Transverse colon (tissue), 4 donors: ENCODE measurements at regions not wholly inside any gene's neighbourhood (a gene's known extent, or its start where the extent isn't known, plus 50 kb on each side); places are given as distances from the start of the nearest gene placed in this dataset.

Source experiments
- DNase-seq: peaks from one replicate; pipeline ENCODE4 v3.0.0-alpha.2; 2019
- H3K27ac ChIP-seq, 4 donors: fragments of 200-600 bp; sonication (generic); 2 replicates each; pipeline ENCODE4 v1.5.1; 2016 to 2018; ENCODE audit warnings: inconsistent platforms in 4 of 4
- H3K27me3 ChIP-seq: fragments of 200-600 bp; sonication (generic); 2 replicates; pipeline ENCODE4 v1.5.1; 2017; ENCODE audit warnings: inconsistent platforms
- H3K36me3 ChIP-seq, 4 donors: fragments of 200-600 bp; sonication (generic); 2 replicates each; pipeline ENCODE4 v1.5.1; 2017 to 2019; ENCODE audit warnings: inconsistent platforms in 4 of 4
- H3K4me1 ChIP-seq, 4 donors: fragments of 200-600 bp; sonication (generic); 2 replicates each; pipeline ENCODE4 v1.5.1; 2017 to 2020; ENCODE audit warnings: inconsistent platforms in 4 of 4
- H3K4me3 ChIP-seq, 4 donors: fragments of 200-600 bp; sonication (generic); 1 replicate in 1 of 4; 2 replicates in 3 of 4; pipeline versions ENCODE4 v1.5.1 to v1.6.1; 2017 to 2019; ENCODE audit warnings: inconsistent platforms in 4 of 4
- H3K9me3 ChIP-seq, 2 donors: fragments of 200-600 bp; sonication (generic); 2 replicates each; pipeline ENCODE4 v1.5.1; 2017 to 2019; ENCODE audit warnings: inconsistent platforms in 2 of 2
- EP300 ChIP-seq: sonication (generic); formaldehyde crosslinking; IDR thresholded peaks from one replicate; pipeline ENCODE4 v1.6.1; 2017; ENCODE audit warnings: antibody characterized with exemption, low read depth
- POLR2A ChIP-seq: fragments of 450-650 bp; IDR thresholded peaks from one replicate; pipeline ENCODE4 v1.6.1; 2016; ENCODE audit warnings: antibody characterized with exemption, mild to moderate bottlenecking, moderate library complexity
- POLR2AphosphoS5 ChIP-seq, 3 donors: sonication (generic); formaldehyde crosslinking; IDR thresholded peaks; one replicate each; pipeline ENCODE4 v1.6.1; 2016; ENCODE audit warnings: antibody characterized with exemption in 3 of 3
- WGBS, 2 donors: methylation state at CpG; one replicate each; pipeline ENCODE4 v1.1.5; 2018; ENCODE audit warnings: low coverage in 1 of 2; 5-methylcytosine and 5-hydroxymethylcytosine counted together
- in situ Hi-C, 4 donors: fragments of 200-750 bp; cut with MboI; loops; one replicate each; pipeline versions ENCODE4 v1.15.0 to v1.15.1; 2017; ENCODE audit warnings: low sequenced_read_pairs in 3 of 4, low pct_ligation_motif_present in 1 of 4, low pct_unique_long_range_greater_than_20kb in 1 of 4
- intact Hi-C: fragments of 100-400 bp; cut with DNase I; formaldehyde crosslinking; loops from one replicate; pipeline ENCODE4 v1.15.1; 2023; ENCODE audit warnings: low total_unique reads
- TF ChIP-seq, protein P1 (sequence below), 5 experiments: fragments of 200-600 bp in 3 of 5; fragments of 450-650 bp in 2 of 5; sonication (generic) in 3 of 5; IDR thresholded peaks; 1 replicate in 2 of 5; 2 replicates in 3 of 5; pipeline ENCODE4 v1.5.1; 2016 to 2017; ENCODE audit warnings: antibody characterized with exemption in 5 of 5, inconsistent platforms in 3 of 5, mild to moderate bottlenecking in 2 of 5, moderate library complexity in 1 of 5

DNA sequence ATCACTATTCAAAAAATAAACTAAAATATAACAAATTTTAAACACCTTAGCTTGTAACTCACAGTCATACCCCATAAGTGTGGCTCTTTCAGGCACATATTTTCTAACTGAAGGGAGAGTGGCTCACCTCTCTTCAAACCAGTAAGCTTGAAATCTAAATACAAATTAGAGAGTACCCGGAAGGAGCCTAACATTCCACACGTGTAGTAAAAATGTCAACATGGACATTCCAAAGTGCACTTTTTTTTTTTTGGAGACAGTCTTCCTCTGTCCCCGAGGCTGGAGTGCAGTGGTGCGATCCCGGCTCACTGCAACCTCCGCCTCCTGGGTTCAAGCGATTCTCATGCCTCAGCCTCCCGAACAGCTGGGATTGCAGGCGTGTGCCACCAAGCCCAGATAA is 275.6 kb upstream of the ADGRL2 start:
- Histone ChIP-seq H3K27ac (no peak overlapping the region), H3K36me3 (no peaks in the 10 kb centered on the region), H3K4me1 (no peaks in the 10 kb centered on the region), H3K4me3 (no peak overlapping the region), H3K27me3 (no peaks in the 10 kb centered on the region), H3K9me3 (no peaks in the 10 kb centered on the region)
- in situ Hi-C loops (no loop called here), intact Hi-C loops (no loop called here)
- DNase-seq, result no peak
- TF ChIP-seq POLR2AphosphoS5 (IDR thresholded peaks at IDR 0.05), result no peak
- TF ChIP-seq, protein P1, sequence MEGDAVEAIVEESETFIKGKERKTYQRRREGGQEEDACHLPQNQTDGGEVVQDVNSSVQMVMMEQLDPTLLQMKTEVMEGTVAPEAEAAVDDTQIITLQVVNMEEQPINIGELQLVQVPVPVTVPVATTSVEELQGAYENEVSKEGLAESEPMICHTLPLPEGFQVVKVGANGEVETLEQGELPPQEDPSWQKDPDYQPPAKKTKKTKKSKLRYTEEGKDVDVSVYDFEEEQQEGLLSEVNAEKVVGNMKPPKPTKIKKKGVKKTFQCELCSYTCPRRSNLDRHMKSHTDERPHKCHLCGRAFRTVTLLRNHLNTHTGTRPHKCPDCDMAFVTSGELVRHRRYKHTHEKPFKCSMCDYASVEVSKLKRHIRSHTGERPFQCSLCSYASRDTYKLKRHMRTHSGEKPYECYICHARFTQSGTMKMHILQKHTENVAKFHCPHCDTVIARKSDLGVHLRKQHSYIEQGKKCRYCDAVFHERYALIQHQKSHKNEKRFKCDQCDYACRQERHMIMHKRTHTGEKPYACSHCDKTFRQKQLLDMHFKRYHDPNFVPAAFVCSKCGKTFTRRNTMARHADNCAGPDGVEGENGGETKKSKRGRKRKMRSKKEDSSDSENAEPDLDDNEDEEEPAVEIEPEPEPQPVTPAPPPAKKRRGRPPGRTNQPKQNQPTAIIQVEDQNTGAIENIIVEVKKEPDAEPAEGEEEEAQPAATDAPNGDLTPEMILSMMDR (IDR thresholded peaks at IDR 0.05), result no peak
- no peak for TF ChIP-seq EP300
- no peak for TF ChIP-seq POLR2A
- WGBS, 2 donors, result 37 to 64% methylated on average over 2 to 9 of the region's 9 CpGs

DNA sequence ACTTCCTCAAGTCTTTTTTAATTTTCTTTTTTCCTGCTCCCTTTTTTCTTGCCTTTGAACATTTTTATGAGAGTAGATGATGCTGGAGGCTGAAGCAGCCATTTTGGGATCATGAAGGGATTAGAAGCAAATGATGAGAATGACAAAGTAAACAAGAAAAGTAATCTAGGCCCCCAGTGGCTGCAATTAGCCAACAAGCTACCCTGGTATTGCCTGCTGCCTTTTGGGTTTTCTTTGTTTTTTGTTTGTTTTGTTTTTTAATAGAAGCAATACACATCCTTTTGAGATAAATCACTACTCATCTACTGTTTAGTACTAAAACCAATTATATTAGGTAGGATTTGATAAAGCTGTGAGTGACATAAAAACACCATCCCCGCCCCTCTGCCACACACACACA is 280.7 kb upstream of the ADGRL2 start:
- Histone ChIP-seq H3K9me3 (no peaks in the 10 kb centered on the region), H3K36me3 (no peaks in the 10 kb centered on the region), H3K27me3 (no peaks in the 10 kb centered on the region), H3K27ac (no peak overlapping the region), H3K4me1 (no peaks in the 10 kb centered on the region), H3K4me3 (no peak overlapping the region)
- WGBS, 2 donors, result 53 to 55% methylated on average over 1 of the region's 1 CpG
- TF ChIP-seq, protein P1 (IDR thresholded peaks at IDR 0.05), result no peak
- TF ChIP-seq EP300, result no peak
- TF ChIP-seq POLR2AphosphoS5 (IDR thresholded peaks at IDR 0.05), result no peak
- no peak for TF ChIP-seq POLR2A
- DNase-seq, result no peak
- in situ Hi-C loops (no loop called here), intact Hi-C loops (no loop called here)

DNA sequence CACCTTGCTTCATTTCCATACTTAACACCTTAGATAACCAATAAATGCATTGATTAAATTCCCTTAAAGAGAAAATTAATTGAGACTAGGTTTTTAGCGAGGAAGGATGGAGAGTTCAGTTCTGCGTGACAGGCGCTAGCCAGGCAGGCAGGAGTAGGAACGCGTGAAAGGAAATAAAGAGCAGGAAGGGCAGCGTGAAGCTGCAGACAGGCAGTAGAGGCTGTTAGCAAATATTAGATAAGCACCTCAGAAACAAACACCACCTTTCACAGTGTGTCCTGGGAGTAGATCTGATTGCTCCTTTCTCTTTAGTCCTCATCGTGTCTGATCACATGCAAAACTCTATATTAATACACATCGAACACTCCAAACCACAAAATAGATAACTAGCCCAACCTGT is 282.7 kb upstream of the ADGRL2 start:
- Histone ChIP-seq H3K27ac (no peak overlapping the region), H3K4me3 (no peak overlapping the region), H3K4me1 (no peaks in the 10 kb centered on the region), H3K27me3 (no peaks in the 10 kb centered on the region), H3K9me3 (no peaks in the 10 kb centered on the region), H3K36me3 (no peaks in the 10 kb centered on the region)
- no peak for DNase-seq
- intact Hi-C loops (no loop called here), in situ Hi-C loops (no loop called here)
- no peak for TF ChIP-seq POLR2A
- TF ChIP-seq POLR2AphosphoS5 (IDR thresholded peaks at IDR 0.05), result no peak
- TF ChIP-seq, protein P1 (IDR thresholded peaks at IDR 0.05), result no peak
- TF ChIP-seq EP300, result no peak
- 37 to 58% methylated on average over 6 to 8 of the region's 8 CpGs for WGBS, 2 donors

DNA sequence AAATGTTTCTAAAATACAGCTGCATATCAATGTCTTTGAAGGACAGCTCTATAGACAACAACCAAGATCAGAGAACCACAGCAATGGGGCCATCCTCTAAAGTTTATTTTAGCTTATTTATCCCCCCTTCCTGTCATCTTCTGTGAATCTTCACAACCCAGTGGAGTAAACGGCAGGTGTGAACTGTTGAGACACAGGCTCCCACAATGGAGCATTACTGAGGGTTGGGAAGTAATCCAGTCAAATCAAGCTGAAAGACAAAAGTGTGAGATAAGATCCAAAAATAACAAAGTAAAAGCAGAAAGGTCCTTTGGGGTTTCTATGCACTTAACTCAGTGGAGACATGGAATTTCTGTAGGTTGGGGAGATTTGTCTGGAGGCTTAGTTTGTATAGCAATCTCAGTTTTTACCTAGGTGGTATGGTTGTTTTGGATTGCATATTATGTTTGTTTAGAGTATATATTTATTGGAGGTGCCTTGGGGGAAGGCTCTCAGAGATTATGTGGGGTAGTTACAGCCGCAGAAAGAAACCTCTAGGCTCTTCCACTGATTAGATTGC is 286.9 kb upstream of the ADGRL2 start:
- no peaks in the 10 kb centered on the region for H3K9me3 ChIP-seq
- in situ Hi-C loops (no loop called here), intact Hi-C loops (no loop called here)
- no peak overlapping the region for H3K4me3 ChIP-seq
- TF ChIP-seq, protein P1 (IDR thresholded peaks at IDR 0.05), result no peak
- TF ChIP-seq POLR2AphosphoS5 (IDR thresholded peaks at IDR 0.05), result no peak
- no peak for TF ChIP-seq POLR2A
- TF ChIP-seq EP300, result no peak
- no peak for DNase-seq
- H3K27me3 ChIP-seq, result no peaks in the 10 kb centered on the region
- H3K27ac ChIP-seq, result no peak overlapping the region
- H3K4me1 ChIP-seq, result no peaks in the 10 kb centered on the region
- 75 to 88% methylated on average over 2 of the region's 2 CpGs for WGBS, 2 donors
- H3K36me3 ChIP-seq, result no peaks in the 10 kb centered on the region
